K562 (cell line): ENCODE measurements at regions not wholly inside any gene's neighbourhood (a gene's known extent, or its start where the extent isn't known, plus 50 kb on each side); places are given as distances from the start of the nearest gene placed in this dataset.

Source experiments
- CBFB ChIP-seq: sonication (generic); formaldehyde crosslinking; IDR thresholded peaks from 2 replicates; pipeline ENCODE4 v1.4.0; 2020; ENCODE audit warnings: mild to moderate bottlenecking, missing genetic modification reagents
- EP300 ChIP-seq: IDR thresholded peaks from 2 replicates; pipeline ENCODE4 v1.6.1; 2012; ENCODE audit warnings: low read length, improper control_type of control experiment
- RAD21 ChIP-seq, 2 experiments: fragments of 250-450 bp in 1 of 2; fragments of 450-650 bp in 1 of 2; sonication (Bioruptor Pico) in 1 of 2; formaldehyde crosslinking in 1 of 2; IDR thresholded peaks in 1 of 2; conservative IDR thresholded peaks in 1 of 2; 2 replicates each; pipeline versions ENCODE4 v1.4.0 to v1.8.0; 2020 to 2022; ENCODE audit warnings: mild to moderate bottlenecking in 2 of 2, moderate library complexity in 1 of 2
- TCF3 ChIP-seq: sonication (generic); formaldehyde crosslinking; IDR thresholded peaks from 2 replicates; pipeline ENCODE4 v1.4.0; 2020; ENCODE audit warnings: mild to moderate bottlenecking, missing genetic modification reagents
- ZNF282 ChIP-seq: sonication (generic); formaldehyde crosslinking; IDR thresholded peaks from 2 replicates; pipeline ENCODE4 v1.8.1; 2023; ENCODE audit warnings: missing genetic modification reagents
- ZNF785 ChIP-seq: fragments of 250-450 bp; sonication (Bioruptor Pico); IDR thresholded peaks from 2 replicates; pipeline ENCODE4 v1.4.0; 2020; ENCODE audit warnings: mild to moderate bottlenecking
- TF ChIP-seq, protein P1 (sequence below), 3 experiments: IDR thresholded peaks in 2 of 3; conservative IDR thresholded peaks in 1 of 3; 2 replicates each; pipeline ENCODE4 v1.5.1; 2011 to 2012; ENCODE audit warnings: low read length in 3 of 3, mild to moderate bottlenecking in 3 of 3, control low read depth in 2 of 3, improper control_type of control experiment in 1 of 3, inconsistent platforms in 1 of 3, low read depth in 1 of 3, mixed read lengths in 1 of 3, moderate library complexity in 1 of 3; ENCODE audit not compliant: insufficient read depth in 2 of 3

- TF ChIP-seq, protein P1, sequence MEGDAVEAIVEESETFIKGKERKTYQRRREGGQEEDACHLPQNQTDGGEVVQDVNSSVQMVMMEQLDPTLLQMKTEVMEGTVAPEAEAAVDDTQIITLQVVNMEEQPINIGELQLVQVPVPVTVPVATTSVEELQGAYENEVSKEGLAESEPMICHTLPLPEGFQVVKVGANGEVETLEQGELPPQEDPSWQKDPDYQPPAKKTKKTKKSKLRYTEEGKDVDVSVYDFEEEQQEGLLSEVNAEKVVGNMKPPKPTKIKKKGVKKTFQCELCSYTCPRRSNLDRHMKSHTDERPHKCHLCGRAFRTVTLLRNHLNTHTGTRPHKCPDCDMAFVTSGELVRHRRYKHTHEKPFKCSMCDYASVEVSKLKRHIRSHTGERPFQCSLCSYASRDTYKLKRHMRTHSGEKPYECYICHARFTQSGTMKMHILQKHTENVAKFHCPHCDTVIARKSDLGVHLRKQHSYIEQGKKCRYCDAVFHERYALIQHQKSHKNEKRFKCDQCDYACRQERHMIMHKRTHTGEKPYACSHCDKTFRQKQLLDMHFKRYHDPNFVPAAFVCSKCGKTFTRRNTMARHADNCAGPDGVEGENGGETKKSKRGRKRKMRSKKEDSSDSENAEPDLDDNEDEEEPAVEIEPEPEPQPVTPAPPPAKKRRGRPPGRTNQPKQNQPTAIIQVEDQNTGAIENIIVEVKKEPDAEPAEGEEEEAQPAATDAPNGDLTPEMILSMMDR (IDR thresholded peaks at IDR 0.05 in 2 of 3, conservative IDR thresholded peaks at IDR 0.05 in 1 of 3; ENCODE audit: insufficient read depth in 2 of 3, low read depth in 1 of 3, low read length in 3 of 3), result no peak
- TF ChIP-seq EP300 (no peak), RAD21 (CRISPR knock-in tag; conservative IDR thresholded peaks at IDR 0.05 in 1 of 2, IDR thresholded peaks at IDR 0.05 in 1 of 2) (no peak), CBFB (no peak), ZNF282 (CRISPR knock-in tag) (no peak), TCF3 (CRISPR knock-in tag) (no peak), ZNF785 (CRISPR knock-in tag) (no peak)
These were observed 325.0 kb downstream of the ZSWIM6 start for GRCh38 chr5:61657010-61657409.
